NCI-H1048 (cell line): ENCODE measurements at regions not wholly inside any gene's neighbourhood (a gene's known extent, or its start where the extent isn't known, plus 50 kb on each side); places are given as distances from the start of the nearest gene placed in this dataset.

Experiments
- DNase-seq: peaks from one replicate; lab custom pipeline; 2025; lab: John Stamatoyannopoulos, UW

DNA sequence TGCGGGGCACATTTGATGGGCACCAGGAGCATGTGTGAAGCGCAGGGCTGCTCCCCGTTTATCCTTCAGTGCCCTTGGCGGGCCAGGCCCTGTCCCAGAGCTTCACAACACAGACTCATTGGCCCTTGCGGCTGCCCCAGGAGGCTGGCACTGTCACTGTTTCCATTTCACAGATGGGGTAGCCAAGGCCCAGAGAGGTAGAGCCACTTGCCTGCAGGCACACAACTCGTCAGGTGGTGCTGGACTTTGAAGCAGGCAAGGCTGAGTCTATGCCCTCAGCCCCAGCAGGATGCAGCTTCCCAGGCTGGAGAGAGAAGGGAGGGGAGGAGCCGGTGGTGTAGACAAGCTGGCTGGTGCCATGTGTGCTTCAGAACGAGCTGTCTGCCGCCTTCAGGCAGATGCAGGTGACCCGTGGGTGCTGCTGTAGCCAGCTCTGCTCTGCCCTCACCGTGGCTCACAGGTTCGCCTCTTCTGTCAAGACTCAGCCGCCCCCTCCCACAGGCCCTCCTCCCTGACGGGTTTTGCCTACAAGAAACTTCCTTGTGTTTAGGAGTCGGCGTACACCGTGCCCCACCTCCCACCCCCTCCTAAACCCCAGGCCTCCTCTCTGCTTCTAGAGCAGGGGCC lies 232.3 kb upstream of the CIBAR2 start:
- no peak for DNase-seq

DNA sequence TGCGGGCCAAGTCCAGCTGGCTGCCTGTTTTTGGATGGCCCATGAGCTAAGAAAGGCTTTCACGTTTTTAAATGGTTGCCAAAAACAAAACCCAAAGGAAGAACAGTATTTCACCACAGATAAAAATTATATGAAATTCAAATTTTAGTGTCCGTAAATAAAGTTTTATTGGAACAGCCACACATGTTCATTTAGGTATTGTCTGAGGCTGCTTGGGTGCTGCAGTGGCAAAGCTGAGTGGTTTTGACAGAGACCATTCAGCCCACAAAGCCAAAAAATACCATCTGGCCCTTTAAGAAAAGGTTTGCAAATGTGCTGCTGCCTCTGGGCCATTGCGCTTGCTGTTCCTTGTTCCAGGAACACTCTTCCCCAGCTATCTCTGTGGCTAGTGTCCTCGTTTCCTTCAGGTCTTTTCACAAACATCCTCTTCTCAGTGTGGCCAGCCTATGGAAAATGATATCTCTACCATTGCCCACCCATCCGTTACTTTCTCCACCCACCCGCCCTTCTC lies 232.9 kb upstream of the CIBAR2 start:
- DNase-seq: no peak

DNA sequence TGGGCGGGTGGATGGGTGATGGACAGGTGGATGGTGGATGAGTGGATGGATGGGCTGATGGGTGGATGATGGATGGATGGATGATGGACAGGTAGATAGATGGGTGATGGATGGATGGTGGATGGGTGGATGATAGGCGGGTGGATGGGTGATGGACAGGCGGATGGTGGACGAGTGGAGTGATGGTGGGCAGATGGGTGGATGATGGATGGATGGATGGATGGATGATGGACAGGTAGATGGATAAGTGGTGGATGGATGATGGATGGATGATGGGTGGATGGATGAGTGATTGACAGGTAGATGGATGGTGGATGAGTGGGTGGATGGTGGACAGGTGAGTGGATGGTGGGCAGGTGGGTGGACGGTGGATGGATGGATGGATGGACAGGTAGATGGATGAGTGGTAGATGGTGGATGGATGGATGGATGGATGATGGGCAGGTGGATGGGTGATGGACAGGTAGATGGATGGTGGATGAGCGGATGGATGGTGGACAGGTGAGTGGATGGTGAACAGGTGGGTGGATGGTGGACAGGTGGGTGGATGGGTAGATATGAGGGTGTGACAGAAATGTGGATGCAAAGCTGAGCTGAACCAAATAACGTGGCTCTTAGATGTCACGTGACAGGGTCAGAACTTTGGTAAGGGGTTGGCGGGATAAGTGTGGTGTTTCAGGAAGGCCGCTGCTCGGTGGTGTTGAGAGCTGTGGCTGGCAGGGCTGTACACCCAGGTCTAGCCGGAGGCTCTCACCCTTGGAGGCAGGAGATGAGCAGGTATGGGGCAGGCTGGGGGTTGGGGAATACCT lies 234.3 kb upstream of the CIBAR2 start:
- no peak for DNase-seq

DNA sequence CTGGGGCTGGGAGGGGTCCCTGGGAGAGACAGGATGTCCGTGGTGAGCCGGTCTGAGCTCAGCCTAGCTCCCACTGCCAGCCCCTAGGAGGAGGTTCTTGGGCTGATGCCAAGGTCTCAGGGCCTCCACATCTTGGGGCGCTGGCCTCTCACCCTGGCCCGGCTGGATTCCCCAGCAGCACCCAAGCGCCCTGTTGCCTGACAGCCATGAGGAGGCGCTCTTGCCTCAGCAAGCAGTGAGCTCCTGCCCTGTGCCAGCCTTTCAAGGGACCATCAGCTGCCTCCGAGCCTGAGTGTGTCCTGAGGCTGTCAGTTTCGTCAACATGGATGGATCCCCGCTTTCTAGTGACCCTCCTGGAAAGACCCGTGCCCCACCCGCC lies 234.9 kb upstream of the CIBAR2 start:
- no peak for DNase-seq

DNA sequence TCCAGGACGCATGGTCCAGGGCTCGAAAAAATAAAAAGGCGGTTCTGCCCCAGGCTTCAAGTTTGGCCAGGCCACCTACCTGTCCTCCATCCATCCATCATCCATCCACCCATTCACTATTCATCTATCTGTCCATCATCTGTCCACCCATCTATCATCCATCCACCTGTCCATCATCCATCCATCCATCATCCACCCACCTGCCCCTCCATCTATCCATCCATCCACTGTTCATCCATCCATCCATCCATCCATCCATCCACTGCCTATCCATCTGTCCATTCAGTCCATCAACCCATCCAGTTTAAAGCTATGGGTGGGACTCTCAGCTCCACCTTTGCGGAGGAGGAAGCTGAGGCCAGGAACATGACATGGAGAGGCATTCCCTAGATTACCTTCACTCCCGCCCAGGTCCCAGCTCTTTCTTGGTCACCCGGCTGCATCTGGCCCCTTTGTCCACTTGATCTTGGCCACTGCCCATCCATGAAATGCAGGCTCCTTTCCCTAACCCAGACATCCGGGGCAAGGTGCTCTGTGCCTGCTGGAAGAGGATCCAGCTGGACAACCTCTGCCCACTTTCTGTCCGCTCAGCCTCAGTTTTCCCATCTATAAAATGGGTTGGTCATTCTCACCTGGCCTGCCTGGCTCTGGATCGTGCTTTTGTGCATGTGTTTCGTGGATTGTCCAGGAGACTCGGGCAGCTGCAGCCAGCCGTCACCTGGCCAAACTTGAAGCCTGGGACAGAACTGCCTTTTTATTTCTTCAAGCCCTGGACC lies 236.0 kb upstream of the CIBAR2 start:
- DNase-seq: no peak

DNA sequence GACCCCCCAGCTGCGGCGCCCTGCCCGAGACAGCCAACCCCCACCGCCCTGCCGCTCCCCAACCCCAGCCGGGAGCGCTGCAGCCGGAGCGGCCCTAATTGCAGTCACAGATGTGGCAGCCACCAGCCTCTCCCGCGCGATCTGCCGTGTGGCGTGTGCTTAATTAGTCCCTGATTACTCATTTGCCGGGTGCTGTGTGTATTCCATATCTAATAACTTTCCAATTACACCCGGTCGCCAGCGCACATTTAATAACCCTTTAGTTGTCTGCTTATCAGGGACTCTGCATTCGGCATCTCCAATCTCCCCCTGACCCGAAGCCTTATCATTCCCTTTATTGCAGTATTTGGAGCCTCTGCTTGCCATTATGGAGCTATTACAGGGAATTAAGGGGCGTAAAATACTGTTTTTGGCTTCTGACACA lies 236.7 kb upstream of the CIBAR2 start:
- DNase-seq: no peak

DNA sequence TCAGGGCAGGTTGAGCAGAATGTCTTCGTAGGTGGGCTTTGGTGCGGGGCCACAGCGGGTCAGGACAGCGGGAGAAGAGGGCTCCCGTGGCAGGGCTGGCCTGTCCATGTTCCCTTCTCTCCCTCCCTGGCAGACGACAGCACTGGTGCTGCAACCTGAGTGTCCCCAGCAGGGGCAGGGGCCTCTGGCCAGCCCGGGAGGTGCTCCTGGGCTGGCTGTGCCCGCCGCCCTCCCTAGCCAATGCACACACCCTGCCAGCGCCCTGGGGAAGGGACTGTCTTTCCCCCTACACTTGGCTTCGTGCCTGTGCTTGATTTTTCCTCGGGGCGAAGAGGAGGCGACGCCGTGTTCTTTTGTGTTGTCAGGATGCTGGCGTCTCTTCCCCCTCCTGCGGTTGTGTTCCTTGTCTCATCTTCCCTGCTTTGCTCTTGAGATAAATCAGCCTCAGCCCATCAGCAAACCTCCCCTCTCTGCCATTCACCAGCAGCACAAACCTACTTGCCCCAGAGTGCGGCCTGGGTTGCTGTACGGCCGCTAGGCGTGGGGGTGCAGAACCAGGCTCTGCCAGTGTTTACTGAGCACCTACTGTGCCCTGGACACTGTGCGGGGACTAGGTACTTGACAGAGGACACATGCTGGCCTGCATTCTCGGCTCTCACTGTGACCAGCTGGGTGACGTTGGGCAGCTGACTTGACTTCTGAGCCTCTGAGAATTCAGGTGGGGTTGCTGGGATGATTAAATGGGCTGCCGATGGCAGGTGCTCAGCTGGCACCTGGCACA lies 237.3 kb upstream of the CIBAR2 start:
- no peak for DNase-seq

DNA sequence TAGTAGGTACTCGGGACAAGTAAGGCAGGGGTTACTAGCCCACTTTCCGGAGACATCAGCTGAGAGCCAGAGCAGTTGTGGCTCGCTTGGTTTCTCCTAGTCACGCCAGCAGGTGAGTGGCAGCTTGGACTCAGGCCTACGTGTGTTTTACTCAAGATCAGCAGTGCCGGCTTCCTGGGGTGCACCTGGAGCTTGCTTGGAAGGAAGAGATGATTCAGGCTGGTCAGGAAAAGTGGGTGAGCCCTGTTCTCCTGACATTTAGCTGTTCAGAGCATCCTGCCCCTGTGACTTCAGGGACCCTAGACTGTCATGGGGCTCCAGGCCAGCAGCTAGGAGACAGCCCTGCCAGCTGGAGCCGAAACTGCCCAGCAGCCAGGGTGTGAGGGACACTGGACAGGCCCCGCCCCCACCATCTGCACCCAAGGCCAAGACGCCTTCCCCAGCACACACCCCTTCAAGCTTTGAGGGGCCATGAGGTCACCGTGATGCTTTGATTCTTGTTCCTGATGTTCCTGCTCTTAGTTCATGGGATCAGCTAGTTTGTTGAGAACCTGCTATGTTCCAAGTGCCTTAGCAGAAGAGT lies 238.0 kb upstream of the CIBAR2 start:
- no peak for DNase-seq

DNA sequence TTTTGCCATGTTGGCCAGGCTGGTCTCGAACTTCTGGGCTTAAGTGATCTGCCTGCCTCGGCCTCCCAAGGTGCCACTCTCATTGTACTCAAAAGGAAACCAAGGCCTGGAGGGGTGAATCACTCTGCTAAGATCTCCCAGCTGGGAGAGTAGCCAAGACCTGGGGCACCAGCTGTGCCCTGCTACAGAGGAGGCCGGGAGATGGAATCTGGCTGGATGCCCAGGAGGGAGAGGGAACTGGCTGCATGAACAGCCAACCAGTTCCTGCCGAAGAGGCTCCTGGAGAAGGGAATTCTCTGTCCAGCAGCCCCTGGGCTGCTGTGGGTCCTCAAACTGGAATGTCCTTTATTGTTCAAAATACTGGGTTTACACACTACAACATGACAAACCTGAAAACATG lies 238.7 kb upstream of the CIBAR2 start:
- no peak for DNase-seq

DNA sequence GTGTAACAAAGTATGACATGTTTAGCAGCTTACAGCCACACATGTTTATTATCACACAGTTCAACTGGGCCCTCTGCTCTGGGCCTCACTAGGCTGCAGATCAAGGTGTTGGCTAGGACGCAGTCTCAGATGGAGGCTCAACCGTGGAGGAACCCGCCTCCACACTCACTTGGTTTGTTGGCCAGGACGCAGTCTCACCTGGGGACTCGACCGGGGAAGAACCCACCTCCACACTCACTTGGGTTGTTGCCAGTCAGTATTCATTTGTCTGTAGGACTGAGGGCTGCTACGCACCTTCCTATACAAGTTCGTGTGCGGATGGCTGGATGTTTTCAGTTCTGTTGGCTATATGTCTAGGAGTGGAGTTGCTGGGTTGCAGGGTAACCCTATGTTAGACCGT lies 240.7 kb upstream of the CIBAR2 start:
- DNase-seq: no peak

DNA sequence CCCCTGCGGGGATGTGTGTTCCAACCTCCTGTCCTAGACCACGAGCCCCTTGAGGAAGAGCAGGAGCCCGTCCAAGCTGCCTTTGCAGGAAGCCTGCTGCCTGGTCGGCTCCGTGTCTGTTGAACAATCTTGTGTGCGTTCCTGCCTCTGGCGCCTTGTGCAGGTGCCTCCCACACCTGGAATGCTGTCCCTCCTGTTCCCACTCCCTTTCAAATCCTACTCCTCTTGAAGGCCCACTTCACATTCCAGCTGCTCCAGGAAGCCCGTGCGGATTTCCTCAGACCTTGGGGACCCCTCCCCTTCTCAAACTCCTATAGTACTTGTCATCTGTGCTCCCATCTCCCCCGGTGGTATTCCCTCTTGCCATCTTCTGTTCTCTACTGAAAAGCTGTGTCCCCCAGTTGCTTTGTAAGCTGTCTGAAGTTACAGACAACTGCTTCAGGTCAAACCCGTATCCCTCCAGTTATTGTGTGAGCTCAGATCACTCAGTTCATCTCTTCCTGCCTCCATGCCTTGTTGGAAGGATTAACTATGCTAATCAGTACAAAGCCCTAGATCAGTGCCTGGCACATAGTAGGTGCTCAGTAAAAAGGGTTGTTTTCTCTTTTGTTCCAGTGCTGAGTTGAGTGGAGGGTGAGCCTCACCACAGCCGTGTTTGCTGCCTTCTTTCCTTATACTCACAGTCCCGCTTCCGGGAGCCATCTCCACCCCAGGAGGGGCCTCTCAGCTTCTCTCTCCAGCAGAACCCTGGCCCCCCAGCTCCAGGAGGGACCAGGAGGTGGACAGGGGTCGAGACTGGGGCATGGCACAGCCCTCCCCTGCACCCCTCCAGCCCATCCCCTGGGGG lies 241.8 kb upstream of the CIBAR2 start:
- no peak for DNase-seq

DNA sequence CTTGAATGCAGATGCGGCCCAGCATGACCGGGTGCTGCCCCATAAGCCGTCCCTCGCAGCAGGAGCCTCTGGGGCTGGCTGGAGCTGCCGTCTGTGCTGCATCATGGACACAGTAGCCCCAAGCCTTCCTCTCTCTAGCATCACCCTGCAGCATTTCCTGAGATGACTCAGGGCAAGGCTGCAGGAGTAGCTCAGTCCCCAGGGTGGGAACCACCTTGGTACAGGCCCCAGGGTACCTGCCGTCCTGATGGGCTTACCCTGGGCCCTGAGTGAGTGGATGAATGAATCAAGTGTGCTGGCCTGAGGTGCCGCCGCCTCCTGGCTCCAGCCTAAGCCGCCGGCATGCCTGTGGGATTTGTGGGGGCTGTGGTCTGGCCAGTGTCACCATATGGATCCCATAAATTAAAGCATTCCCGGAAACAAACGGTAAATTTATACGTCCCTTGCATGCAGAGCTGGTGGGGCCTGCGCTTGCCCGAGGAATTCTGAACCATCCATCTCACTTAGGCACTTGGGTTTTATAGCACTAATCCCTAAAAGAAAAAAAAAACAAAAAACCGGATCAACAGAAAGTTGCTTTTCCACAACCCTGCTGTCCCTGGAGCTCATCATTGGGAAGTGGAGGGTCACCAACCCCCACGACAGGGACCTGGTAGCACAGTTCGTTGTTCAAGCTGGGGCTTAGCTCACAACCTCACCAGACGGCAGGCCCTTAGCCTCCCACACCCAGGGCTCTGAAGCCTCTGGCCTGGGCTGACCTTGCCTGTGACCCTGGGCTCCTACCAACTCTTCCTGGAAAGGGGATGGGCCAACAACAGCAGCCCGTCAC lies 242.6 kb upstream of the CIBAR2 start:
- DNase-seq: no peak

DNA sequence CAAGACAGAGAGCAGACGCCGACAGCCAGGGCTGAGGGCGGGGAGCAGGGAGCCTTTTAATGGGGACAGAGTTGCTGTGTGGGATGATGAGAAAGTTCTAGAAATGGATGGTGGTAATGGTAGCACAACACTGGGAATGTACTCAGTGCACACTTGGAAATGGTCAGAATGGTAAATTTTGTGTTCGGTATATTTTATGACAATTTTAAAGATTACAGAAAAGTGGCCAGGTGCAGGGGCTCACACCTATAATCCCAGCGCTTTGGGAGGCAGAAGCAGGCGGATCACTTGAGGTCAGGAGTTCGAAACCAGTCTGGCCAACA lies 243.2 kb upstream of the CIBAR2 start:
- no peak for DNase-seq

DNA sequence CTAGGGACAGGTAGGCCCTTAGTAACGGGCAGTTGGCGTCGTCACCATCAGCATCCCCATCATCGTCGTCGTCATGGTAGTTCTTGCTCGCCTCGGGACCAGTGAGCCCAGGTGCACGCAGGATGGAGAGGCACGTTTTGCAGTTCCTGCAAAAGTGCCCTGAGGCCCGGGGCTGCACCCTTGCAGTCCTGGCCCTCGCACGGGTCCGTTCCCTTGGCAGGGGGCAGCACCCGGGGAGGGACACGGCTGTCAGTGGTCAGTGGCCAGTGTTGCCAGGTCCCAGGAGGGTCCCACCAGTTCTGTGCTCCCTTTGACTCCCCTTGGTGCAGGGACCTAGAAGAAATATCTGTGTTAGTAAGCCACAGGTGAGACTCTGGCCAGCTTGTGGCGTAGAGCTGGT lies 243.9 kb upstream of the CIBAR2 start:
- DNase-seq: no peak

DNA sequence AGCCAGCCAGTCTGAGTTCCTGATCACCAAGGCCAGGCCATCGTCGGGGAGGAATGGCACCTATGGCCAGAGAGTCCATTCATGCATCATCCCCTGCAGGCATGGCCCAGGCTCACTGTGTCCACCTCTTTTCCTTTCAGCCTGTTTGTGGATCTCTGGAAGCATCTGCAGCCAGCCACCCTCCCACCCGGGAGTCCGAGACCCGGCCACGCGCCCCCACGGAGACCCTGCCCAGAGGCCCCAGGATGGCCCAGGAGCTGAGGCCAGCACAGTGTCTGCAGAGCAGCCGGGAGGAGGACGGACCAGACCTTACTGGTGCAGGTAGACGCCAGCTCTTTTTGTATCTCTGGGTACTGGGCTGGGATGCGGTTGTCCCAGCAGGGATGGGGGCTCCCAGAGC lies 245.1 kb upstream of the CIBAR2 start:
- DNase-seq: no peak

DNA sequence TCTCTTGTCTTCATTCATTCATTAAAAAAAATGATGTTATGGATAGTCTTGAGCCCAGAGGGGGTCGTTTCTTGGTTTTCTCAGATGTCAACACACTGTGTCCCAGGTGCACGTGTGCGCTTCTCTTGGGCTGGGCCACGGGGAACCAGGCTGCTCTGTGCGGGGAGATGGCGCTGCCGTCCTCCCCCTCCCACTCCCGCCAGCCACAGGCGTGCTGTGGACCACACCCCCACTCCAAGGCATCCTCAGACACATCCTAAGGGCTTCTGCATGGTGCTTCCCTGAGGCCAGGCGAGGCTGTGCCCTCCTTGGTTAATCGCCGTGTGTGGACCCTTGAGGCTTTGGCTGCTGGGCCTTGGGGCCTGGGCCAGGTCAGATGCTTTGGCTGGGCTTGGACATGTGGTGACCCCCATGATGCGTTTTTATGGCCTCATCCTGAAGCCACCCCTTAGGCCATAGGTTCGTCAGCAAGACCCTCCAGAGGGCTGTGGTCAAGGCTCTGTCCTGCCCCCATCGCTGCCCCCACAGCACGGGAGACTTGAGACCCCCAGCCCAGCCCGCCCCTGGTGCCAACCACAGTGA lies 245.7 kb upstream of the CIBAR2 start:
- no peak for DNase-seq

DNA sequence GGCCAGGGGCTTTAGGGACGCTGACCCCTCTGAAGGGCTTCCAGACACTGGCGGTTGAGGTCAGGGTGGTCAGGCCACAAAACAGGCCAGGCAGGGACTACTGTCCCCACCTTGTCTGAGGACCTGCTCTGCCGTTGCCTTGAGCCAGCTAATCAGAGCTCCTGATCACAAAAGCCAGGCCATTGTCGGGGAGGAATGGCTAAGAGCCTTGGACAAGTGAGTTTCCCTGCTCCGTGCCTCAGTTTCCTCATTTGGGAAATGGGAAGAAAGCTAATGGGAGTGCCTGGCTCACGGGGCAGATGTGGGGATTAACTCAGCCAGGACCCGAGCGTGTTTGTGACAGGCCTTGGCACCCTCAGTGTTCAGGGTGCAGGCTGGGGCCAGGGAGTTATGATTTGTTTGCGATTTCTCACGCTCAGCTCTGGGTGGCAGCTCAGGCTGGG lies 246.5 kb upstream of the CIBAR2 start:
- DNase-seq: no peak

DNA sequence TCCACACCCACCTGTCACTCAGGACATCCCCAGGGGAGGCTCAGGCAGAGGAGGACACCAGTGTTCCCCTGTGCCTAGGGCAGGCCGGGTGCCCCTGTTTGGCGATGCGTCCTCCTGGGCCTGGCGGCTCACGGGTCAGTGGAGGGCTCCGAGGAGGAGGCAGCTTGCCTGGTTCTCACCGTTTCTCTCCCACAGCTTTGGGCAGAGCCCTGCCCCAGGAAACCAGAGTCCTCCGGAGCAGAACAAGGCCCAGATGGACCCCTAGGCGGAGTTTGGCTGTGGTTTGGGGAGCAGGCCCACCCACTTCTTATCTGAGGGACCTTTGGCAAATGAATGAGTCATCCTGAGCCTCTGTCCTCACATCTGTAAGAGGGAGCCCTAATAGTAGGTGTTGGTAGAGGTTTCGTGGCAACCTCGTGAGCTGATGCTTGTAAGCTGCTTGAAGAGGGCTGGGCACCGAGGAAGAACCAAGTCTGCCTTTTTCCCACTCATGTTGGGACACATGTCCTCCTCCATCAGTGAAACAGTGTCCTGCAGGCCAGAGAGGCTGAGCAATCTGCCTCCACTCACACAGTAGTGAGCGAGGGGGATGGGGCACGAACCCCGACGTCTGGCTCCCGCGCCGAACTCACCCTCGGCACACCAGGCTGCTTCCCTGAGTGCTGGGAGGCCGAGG lies 247.0 kb upstream of the CIBAR2 start:
- no peak for DNase-seq
